Endothelial cell of umbilical vein (primary cell): ENCODE measurements at regions not wholly inside any gene's neighbourhood (a gene's known extent, or its start where the extent isn't known, plus 50 kb on each side); places are given as distances from the start of the nearest gene placed in this dataset.

ENCODE experiments used
- BruUV-seq: library from RNA; stranded (reverse); fragments of 400-500 nt; replicated peaks from 2 replicates; lab custom pipeline; 2021; lab: Mats Ljungman, UMichigan
- CTCF ChIA-PET: fragments of 300-600, 350-600 bp; sonication (Branson Sonifier 250); formaldehyde crosslinking; loops from one replicate; lab custom pipeline; 2021; ENCODE audit warnings: antibody characterized with exemption, inconsistent platforms; lab: Charles Lee
- POLR2A ChIA-PET: fragments of 300-600, 350-600 bp; sonication (Branson Sonifier 250); formaldehyde crosslinking; loops from one replicate; lab custom pipeline; 2021; ENCODE audit warnings: antibody characterized with exemption, inconsistent platforms; lab: Charles Lee
- DNase-seq: peaks from one replicate; pipeline ENCODE4 v3.0.0-alpha.2; 2011; ENCODE audit warnings: low read depth, low spot score
- FAIRE-seq: peaks from 2 replicates; lab custom pipeline; 2011; peaks lifted over from hg19 to GRCh38; lab: Jason Lieb, UNC
- H2AFZ ChIP-seq: 2 replicates; pipeline ENCODE4 v1.6.0; 2012; ENCODE audit warnings: low read depth, low read length, control low read depth, inconsistent platforms
- H3K27ac ChIP-seq: 2 replicates; pipeline ENCODE4 v1.5.1; 2011; ENCODE audit warnings: low read depth, mild to moderate bottlenecking, control low read depth, low read length, moderate library complexity; ENCODE audit not compliant: insufficient read depth
- H3K27me3 ChIP-seq, 2 experiments: 2 replicates each; pipeline versions ENCODE4 v1.6.0 to v1.6.1; 2011; ENCODE audit warnings: low read length in 2 of 2, mixed read lengths in 1 of 2; ENCODE audit not compliant: control insufficient read depth in 2 of 2, insufficient read depth in 2 of 2
- H3K36me3 ChIP-seq, 2 experiments: 2 replicates in 1 of 2; 3 replicates in 1 of 2; pipeline ENCODE4 v1.5.1; 2011; ENCODE audit warnings: low read length in 2 of 2, mild to moderate bottlenecking in 1 of 2, moderate library complexity in 1 of 2; ENCODE audit not compliant: control insufficient read depth in 2 of 2, insufficient read depth in 2 of 2; ENCODE audit errors: extremely low read depth in 1 of 2
- H3K4me1 ChIP-seq: 3 replicates; pipeline ENCODE4 v1.5.1; 2011; ENCODE audit warnings: mild to moderate bottlenecking, low read length; ENCODE audit not compliant: control insufficient read depth, insufficient read depth; ENCODE audit errors: extremely low read depth
- H3K4me2 ChIP-seq: 2 replicates; pipeline ENCODE4 v1.6.1; 2011; ENCODE audit warnings: low read length, control low read depth, mixed read lengths; ENCODE audit not compliant: insufficient read depth
- H3K4me3 ChIP-seq, 3 experiments: fragments of 200-600 bp in 1 of 3; sonication (generic), shearing (Covaris generic) in 1 of 3; replicated peaks in 1 of 3; 2 replicates each; pipeline ENCODE4 v1.5.1; 2011 to 2016; ENCODE audit warnings: control low read depth in 3 of 3, low read length in 3 of 3, mild to moderate bottlenecking in 2 of 3, inconsistent platforms in 1 of 3, low read depth in 1 of 3, moderate library complexity in 1 of 3; ENCODE audit not compliant: insufficient read depth in 1 of 3
- H3K79me2 ChIP-seq: 2 replicates; pipeline ENCODE4 v1.6.0; 2012; ENCODE audit warnings: low read length, inconsistent platforms; ENCODE audit not compliant: control insufficient read depth, insufficient read depth
- H3K9ac ChIP-seq: replicated peaks from 2 replicates; pipeline ENCODE3; 2011; ENCODE audit warnings: low read length, control low read depth; ENCODE audit not compliant: insufficient read depth; ENCODE audit errors: extremely low read depth
- H3K9me1 ChIP-seq: replicated peaks from 3 replicates; pipeline ENCODE4 v1.6.0; 2011; ENCODE audit warnings: mild to moderate bottlenecking, low read length; ENCODE audit not compliant: control insufficient read depth, insufficient read depth; ENCODE audit errors: extremely low read depth
- H3K9me3 ChIP-seq: replicated peaks from 2 replicates; pipeline ENCODE4 v1.5.1; 2012; ENCODE audit warnings: low read length, inconsistent platforms; ENCODE audit not compliant: control insufficient read depth, insufficient read depth
- H4K20me1 ChIP-seq: replicated peaks from 2 replicates; pipeline ENCODE3; 2011; ENCODE audit warnings: mild to moderate bottlenecking, low read length; ENCODE audit not compliant: control insufficient read depth, insufficient read depth; ENCODE audit errors: extremely low read depth
- CTCF ChIP-seq, 2 donors: IDR thresholded peaks; 1 replicate in 1 of 2; 2 replicates in 1 of 2; pipeline ENCODE4 v1.5.1; 2011; ENCODE audit warnings: low read length in 2 of 2, mild to moderate bottlenecking in 2 of 2, moderate library complexity in 2 of 2, control low read depth in 1 of 2, inconsistent platforms in 1 of 2, low read depth in 1 of 2; ENCODE audit not compliant: insufficient read depth in 1 of 2; ENCODE audit errors: extremely low read depth in 1 of 2
- EZH2 ChIP-seq: IDR thresholded peaks from 2 replicates; pipeline ENCODE4 v1.6.1; 2012; ENCODE audit warnings: borderline replicate concordance, low read depth, mild to moderate bottlenecking, moderate library complexity, low read length, inconsistent platforms; ENCODE audit not compliant: severe bottlenecking
- FOS ChIP-seq: IDR thresholded peaks from 2 replicates; pipeline ENCODE4 v1.6.1; 2011; ENCODE audit warnings: mild to moderate bottlenecking, low read length, moderate library complexity, borderline replicate concordance; ENCODE audit not compliant: insufficient read depth
- GATA2 ChIP-seq: IDR thresholded peaks from 2 replicates; pipeline ENCODE4 v1.7.0; 2011; ENCODE audit warnings: low read depth, mild to moderate bottlenecking, moderate library complexity, mixed read lengths, low read length; ENCODE audit not compliant: insufficient read length, insufficient read depth
- JUN ChIP-seq: IDR thresholded peaks from 2 replicates; pipeline ENCODE4 v1.6.1; 2011; ENCODE audit warnings: borderline replicate concordance, low read depth; ENCODE audit not compliant: insufficient read length, insufficient read depth
- MAX ChIP-seq: IDR thresholded peaks from 2 replicates; pipeline ENCODE4 v1.6.1; 2011; ENCODE audit not compliant: insufficient read depth, insufficient read length
- MYC ChIP-seq: IDR thresholded peaks from one replicate; pipeline ENCODE4 v1.6.1; 2011; ENCODE audit warnings: mild to moderate bottlenecking, low read depth, low read length
- POLR2A ChIP-seq: IDR thresholded peaks from 2 replicates; pipeline ENCODE4 v1.6.1; 2012; ENCODE audit warnings: low read depth, mild to moderate bottlenecking, control low read depth, low read length
- POLR2AphosphoS5 ChIP-seq: IDR thresholded peaks from 2 replicates; pipeline ENCODE4 v1.6.1; 2012; ENCODE audit warnings: low read depth, mild to moderate bottlenecking, control low read depth, low read length, moderate library complexity; ENCODE audit not compliant: insufficient read depth
- dilution Hi-C: fragments of 300-500 bp; cut with MboI; formaldehyde crosslinking; loops from one replicate; pipeline ENCODE4 v1.15.0; 2019; ENCODE audit warnings: low sequenced_read_pairs; ENCODE audit not compliant: extremely low pct_ligation_motif_present
- intact Hi-C: fragments of 100-400 bp; cut with micrococcal nuclease; formaldehyde crosslinking; loops from one replicate; pipeline ENCODE4 v1.10.0; 2022

GRCh38 chr6:79301290-79301689 is 66.8 kb upstream of the HMGN3 start:
- no peaks in the 10 kb centered on the region for H3K9me3 ChIP-seq
- H3K4me3 ChIP-seq = no peak overlapping the region
- CTCF ChIA-PET = no interaction called here
- H3K9me1 ChIP-seq = no peaks in the 10 kb centered on the region
- H2AFZ ChIP-seq = no peak overlapping the region
- no peak for DNase-seq
- POLR2A ChIA-PET = no interaction called here
- no peak for FAIRE-seq
- no peaks in the 10 kb centered on the region for H3K36me3 ChIP-seq
- no peak overlapping the region for H3K9ac ChIP-seq
- H3K27me3 ChIP-seq = no peaks in the 10 kb centered on the region
- no peaks in the 10 kb centered on the region for H4K20me1 ChIP-seq
- peaks cover 3% of the 10 kb centered on the region for H3K4me1 ChIP-seq
- intact Hi-C loops (no loop called here), dilution Hi-C loops (no loop called here)
- BruUV-seq = no TSS peak
- H3K27ac ChIP-seq = no peak overlapping the region
- no peak for TF ChIP-seq MYC
- TF ChIP-seq GATA2 = no peak
- no peak overlapping the region for H3K4me2 ChIP-seq
- no peaks in the 10 kb centered on the region for H3K79me2 ChIP-seq

- H3K4me2 ChIP-seq = no peak overlapping the region
- H3K9me1 ChIP-seq = no peaks in the 10 kb centered on the region
- no peak overlapping the region for H2AFZ ChIP-seq
- DNase-seq = no peak
- H3K9me3 ChIP-seq = no peaks in the 10 kb centered on the region
- no peak for FAIRE-seq
- no peaks in the 10 kb centered on the region for H3K36me3 ChIP-seq
- intact Hi-C loops = no loop called here
- H3K9ac ChIP-seq = no peak overlapping the region
- POLR2A ChIA-PET = no interaction called here
- no peaks in the 10 kb centered on the region for H4K20me1 ChIP-seq
- no peak overlapping the region for H3K4me3 ChIP-seq
- dilution Hi-C loops = no loop called here
- CTCF ChIA-PET = no interaction called here
- no peak overlapping the region for H3K27ac ChIP-seq
- BruUV-seq = no TSS peak
- no peak for TF ChIP-seq JUN
- TF ChIP-seq EZH2 = no peak
- no peak for TF ChIP-seq MAX
- no peak for TF ChIP-seq POLR2AphosphoS5
- TF ChIP-seq GATA2 = no peak
- no peak for TF ChIP-seq POLR2A
- no peak for TF ChIP-seq FOS
- no peak for TF ChIP-seq CTCF (IDR thresholded peaks at IDR 0.05; ENCODE audit: extremely low read depth in 1 of 2, insufficient read depth in 1 of 2, low read depth in 1 of 2, low read length in 2 of 2)
- TF ChIP-seq MYC = no peak
- no peaks in the 10 kb centered on the region for H3K27me3 ChIP-seq
- H3K4me1 ChIP-seq = peaks cover 3% of the 10 kb centered on the region
- no peaks in the 10 kb centered on the region for H3K79me2 ChIP-seq
These were observed 61.7 kb upstream of the HMGN3 start for GRCh38 chr6:79296211-79296610.
